ENCODE measurements at regions not wholly inside any gene's neighbourhood (a gene's known extent, or its start where the extent isn't known, plus 50 kb on each side); places are given as distances from the start of the nearest gene placed in this dataset.
A peak's percentile ranks its signal among the peaks of the same experiment; 100 is the strongest.

GRCh38 chr5:27708534-27708933 lies 670.1 kb upstream of the CDH9 start:
- TF ChIP-seq, protein P1, sequence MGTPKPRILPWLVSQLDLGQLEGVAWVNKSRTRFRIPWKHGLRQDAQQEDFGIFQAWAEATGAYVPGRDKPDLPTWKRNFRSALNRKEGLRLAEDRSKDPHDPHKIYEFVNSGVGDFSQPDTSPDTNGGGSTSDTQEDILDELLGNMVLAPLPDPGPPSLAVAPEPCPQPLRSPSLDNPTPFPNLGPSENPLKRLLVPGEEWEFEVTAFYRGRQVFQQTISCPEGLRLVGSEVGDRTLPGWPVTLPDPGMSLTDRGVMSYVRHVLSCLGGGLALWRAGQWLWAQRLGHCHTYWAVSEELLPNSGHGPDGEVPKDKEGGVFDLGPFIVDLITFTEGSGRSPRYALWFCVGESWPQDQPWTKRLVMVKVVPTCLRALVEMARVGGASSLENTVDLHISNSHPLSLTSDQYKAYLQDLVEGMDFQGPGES (IDR thresholded peaks at IDR 0.05; ENCODE audit: low read depth, low read length), result no peak
- TF ChIP-seq, protein P2, sequence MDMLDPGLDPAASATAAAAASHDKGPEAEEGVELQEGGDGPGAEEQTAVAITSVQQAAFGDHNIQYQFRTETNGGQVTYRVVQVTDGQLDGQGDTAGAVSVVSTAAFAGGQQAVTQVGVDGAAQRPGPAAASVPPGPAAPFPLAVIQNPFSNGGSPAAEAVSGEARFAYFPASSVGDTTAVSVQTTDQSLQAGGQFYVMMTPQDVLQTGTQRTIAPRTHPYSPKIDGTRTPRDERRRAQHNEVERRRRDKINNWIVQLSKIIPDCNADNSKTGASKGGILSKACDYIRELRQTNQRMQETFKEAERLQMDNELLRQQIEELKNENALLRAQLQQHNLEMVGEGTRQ (IDR thresholded peaks at IDR 0.05; ENCODE audit: borderline replicate concordance, low read depth, low read length), result no peak
- TF ChIP-seq, protein P3, sequence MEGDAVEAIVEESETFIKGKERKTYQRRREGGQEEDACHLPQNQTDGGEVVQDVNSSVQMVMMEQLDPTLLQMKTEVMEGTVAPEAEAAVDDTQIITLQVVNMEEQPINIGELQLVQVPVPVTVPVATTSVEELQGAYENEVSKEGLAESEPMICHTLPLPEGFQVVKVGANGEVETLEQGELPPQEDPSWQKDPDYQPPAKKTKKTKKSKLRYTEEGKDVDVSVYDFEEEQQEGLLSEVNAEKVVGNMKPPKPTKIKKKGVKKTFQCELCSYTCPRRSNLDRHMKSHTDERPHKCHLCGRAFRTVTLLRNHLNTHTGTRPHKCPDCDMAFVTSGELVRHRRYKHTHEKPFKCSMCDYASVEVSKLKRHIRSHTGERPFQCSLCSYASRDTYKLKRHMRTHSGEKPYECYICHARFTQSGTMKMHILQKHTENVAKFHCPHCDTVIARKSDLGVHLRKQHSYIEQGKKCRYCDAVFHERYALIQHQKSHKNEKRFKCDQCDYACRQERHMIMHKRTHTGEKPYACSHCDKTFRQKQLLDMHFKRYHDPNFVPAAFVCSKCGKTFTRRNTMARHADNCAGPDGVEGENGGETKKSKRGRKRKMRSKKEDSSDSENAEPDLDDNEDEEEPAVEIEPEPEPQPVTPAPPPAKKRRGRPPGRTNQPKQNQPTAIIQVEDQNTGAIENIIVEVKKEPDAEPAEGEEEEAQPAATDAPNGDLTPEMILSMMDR (IDR thresholded peaks at IDR 0.05), result no peak
- no peak for TF ChIP-seq FOXM1 (IDR thresholded peaks at IDR 0.05; ENCODE audit: low read depth)
- TF ChIP-seq, protein P4, sequence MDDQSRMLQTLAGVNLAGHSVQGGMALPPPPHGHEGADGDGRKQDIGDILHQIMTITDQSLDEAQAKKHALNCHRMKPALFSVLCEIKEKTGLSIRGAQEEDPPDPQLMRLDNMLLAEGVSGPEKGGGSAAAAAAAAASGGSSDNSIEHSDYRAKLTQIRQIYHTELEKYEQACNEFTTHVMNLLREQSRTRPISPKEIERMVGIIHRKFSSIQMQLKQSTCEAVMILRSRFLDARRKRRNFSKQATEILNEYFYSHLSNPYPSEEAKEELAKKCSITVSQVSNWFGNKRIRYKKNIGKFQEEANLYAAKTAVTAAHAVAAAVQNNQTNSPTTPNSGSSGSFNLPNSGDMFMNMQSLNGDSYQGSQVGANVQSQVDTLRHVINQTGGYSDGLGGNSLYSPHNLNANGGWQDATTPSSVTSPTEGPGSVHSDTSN (IDR thresholded peaks at IDR 0.05), result no peak
- no peak for TF ChIP-seq FOXJ3 (CRISPR knock-in tag; IDR thresholded peaks at IDR 0.05)
- TF ChIP-seq EP300 (IDR thresholded peaks at IDR 0.05; ENCODE audit: borderline replicate concordance in 1 of 2, low read depth in 1 of 2, low read length in 1 of 2), result no peak
- TF ChIP-seq ZBTB33 (IDR thresholded peaks at IDR 0.05; ENCODE audit: borderline replicate concordance, low read depth), result no peak
- TF ChIP-seq ELF1 (IDR thresholded peaks at IDR 0.05), result no peak
- no peak for TF ChIP-seq POLR2AphosphoS5 (IDR thresholded peaks at IDR 0.05; ENCODE audit: low read depth, low read length)
- no peak for TF ChIP-seq GATA2 (CRISPR knock-in tag; IDR thresholded peaks at IDR 0.05)
- no peak for TF ChIP-seq TCF12 (IDR thresholded peaks at IDR 0.05)
- no peak for TF ChIP-seq CHD2 (IDR thresholded peaks at IDR 0.05; ENCODE audit: low read length, partially characterized antibody)
- no peak for TF ChIP-seq SMC3 (IDR thresholded peaks at IDR 0.05; ENCODE audit: low read depth, low read length)
- TF ChIP-seq SIN3A (IDR thresholded peaks at IDR 0.05; ENCODE audit: borderline replicate concordance, low read depth, low read length), result no peak
- no peak for TF ChIP-seq TEAD4 (IDR thresholded peaks at IDR 0.05; ENCODE audit: borderline replicate concordance, insufficient read depth)
- TF ChIP-seq GABPA (IDR thresholded peaks at IDR 0.05; ENCODE audit: low read depth), result no peak
- no peak for TF ChIP-seq NRF1 (IDR thresholded peaks at IDR 0.05; ENCODE audit: low read depth, low read length)
- H3K4me2 ChIP-seq, result no peak overlapping the region
- ChIA-PET CTCF (no interaction called here), POLR2A (no interaction called here)
- H3F3A ChIP-seq (replicated peaks; ENCODE audit: insufficient read depth), result no peaks in the 10 kb centered on the region
- no peak overlapping the region for H3K4me3 ChIP-seq (ENCODE audit: low read depth in 2 of 2, low read length in 1 of 2)
- no peaks in the 10 kb centered on the region for H4K20me1 ChIP-seq (ENCODE audit: insufficient read depth)
- DNase-seq, result no peak
- H3K79me2 ChIP-seq (ENCODE audit: insufficient read depth), result no peaks in the 10 kb centered on the region
- H3K9ac ChIP-seq, result no peak overlapping the region
- no peaks in the 10 kb centered on the region for H3K9me3 ChIP-seq
- no peak overlapping the region for H3K27ac ChIP-seq (ENCODE audit: low read depth in 2 of 2, low read length in 1 of 2)
- no peaks in the 10 kb centered on the region for H3K9me2 ChIP-seq
- WGBS (ENCODE audit: low lambda C conversion rate), result 0% methylated on average over 3 of the region's 3 CpGs
- H3K36me3 ChIP-seq (replicated peaks in 1 of 2; ENCODE audit: control insufficient read depth in 1 of 2, insufficient read depth in 2 of 2, low read length in 1 of 2), result no peaks in the 10 kb centered on the region
- H2AFZ ChIP-seq (ENCODE audit: low read depth), result peak overlapping the region; percentile 17; the same call in 1 of the 2 replicates
- H3K4me1 ChIP-seq (ENCODE audit: control insufficient read depth in 1 of 2, insufficient read depth in 2 of 2, low read depth in 1 of 2, low read length in 1 of 2), result no peaks in the 10 kb centered on the region
- no peaks in the 10 kb centered on the region for H3K27me3 ChIP-seq (ENCODE audit: insufficient read depth)

Measured in SK-N-SH (cell line).